ENCODE measurements at regions not wholly inside any gene's neighbourhood (a gene's known extent, or its start where the extent isn't known, plus 50 kb on each side); places are given as distances from the start of the nearest gene placed in this dataset.

- H3K4me3 ChIP-seq (ENCODE audit: control insufficient read depth, low read depth, low read length): no peak overlapping the region
- no peak for DNase-seq (ENCODE audit: low read depth)
- no peak for TF ChIP-seq CTCF (IDR thresholded peaks at IDR 0.05; ENCODE audit: control insufficient read depth, insufficient read depth, low read depth, low read length, missing control alignments)
Measured at GRCh38 chr12:76249501-76249900, 98.7 kb downstream of the BBS10 start.

DNA sequence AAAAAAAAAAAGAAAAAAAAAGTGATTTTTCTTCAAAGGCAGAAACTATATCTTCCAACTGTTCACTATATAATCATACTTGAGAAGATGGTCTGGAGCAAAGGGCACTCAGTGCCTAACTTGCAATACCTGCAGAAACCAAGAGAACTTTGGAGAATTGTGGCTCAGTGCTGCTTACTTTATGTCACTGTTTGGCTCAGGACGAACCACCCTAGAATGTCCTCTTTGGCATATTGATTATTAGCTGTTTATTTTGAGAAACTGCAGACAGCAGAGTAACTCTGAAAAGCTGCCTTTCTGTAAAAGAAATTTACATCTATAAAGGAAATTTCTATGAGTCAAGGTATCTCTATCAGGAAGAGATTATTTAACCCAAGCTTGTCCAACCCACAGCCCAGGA lies 100.2 kb downstream of the BBS10 start:
- no peak for TF ChIP-seq CTCF (IDR thresholded peaks at IDR 0.05; ENCODE audit: control insufficient read depth, insufficient read depth, low read depth, low read length, missing control alignments)
- no peak overlapping the region for H3K4me3 ChIP-seq (ENCODE audit: control insufficient read depth, low read depth, low read length)
- no peak for DNase-seq (ENCODE audit: low read depth)

DNA sequence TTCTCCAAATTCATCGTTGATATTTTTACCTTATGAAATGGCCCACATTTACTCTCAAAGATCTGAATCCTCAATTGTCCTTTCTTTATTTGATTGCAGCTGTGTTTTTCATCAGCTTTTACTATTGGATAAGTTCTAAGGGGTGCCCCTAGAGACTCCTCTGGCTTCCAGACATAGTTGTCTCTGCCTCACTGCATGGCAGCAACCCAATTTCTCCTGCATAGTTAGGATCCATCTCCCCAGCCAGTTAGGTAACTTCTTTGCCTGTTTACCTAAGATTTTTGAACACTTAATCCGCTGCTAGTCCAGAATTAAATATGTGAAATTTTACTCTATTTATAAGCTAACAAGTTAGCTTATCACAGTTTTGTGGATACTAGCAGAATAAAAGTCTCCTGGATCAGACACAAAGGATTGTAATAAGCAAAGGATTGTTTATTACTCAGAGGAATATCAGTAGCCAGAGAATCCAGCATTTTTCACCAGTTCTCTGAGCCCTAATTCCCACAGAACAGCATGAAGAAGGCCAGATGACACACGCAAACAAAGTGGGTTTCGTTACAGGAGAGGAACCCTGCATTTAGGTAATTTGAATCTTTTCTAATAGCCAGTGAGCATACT lies 101.1 kb downstream of the BBS10 start:
- no peak for DNase-seq (ENCODE audit: low read depth)
- no peak overlapping the region for H3K4me3 ChIP-seq (ENCODE audit: control insufficient read depth, low read depth, low read length)
- TF ChIP-seq CTCF (IDR thresholded peaks at IDR 0.05; ENCODE audit: control insufficient read depth, insufficient read depth, low read depth, low read length, missing control alignments): no peak

GRCh38 chr12:76246611-76247010 lies 101.6 kb downstream of the BBS10 start:
- no peak for DNase-seq (ENCODE audit: low read depth)
- no peak overlapping the region for H3K4me3 ChIP-seq (ENCODE audit: control insufficient read depth, low read depth, low read length)
- no peak for TF ChIP-seq CTCF (IDR thresholded peaks at IDR 0.05; ENCODE audit: control insufficient read depth, insufficient read depth, low read depth, low read length, missing control alignments)

DNA sequence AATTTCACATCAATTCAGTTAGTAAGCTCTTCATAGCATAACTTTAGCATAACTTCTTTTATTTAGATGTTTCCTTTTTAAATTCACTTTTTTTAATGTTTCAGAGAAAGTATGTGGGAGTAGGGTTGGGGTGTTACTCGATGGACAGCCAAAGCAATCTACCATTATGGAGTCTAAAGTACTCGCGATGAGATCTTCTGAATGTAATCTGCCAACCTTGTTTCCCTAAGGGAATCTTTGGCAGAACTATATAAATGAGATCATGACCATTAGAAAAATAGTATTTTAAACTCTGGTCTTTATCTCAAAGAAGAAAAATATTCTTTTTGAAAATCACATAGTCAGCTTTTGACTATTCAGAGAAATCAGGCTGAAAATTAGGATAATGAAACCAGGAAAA lies 103.9 kb downstream of the BBS10 start:
- DNase-seq (ENCODE audit: low read depth): no peak
- no peak for TF ChIP-seq CTCF (IDR thresholded peaks at IDR 0.05; ENCODE audit: control insufficient read depth, insufficient read depth, low read depth, low read length, missing control alignments)
- H3K4me3 ChIP-seq (ENCODE audit: control insufficient read depth, low read depth, low read length): no peak overlapping the region

DNA sequence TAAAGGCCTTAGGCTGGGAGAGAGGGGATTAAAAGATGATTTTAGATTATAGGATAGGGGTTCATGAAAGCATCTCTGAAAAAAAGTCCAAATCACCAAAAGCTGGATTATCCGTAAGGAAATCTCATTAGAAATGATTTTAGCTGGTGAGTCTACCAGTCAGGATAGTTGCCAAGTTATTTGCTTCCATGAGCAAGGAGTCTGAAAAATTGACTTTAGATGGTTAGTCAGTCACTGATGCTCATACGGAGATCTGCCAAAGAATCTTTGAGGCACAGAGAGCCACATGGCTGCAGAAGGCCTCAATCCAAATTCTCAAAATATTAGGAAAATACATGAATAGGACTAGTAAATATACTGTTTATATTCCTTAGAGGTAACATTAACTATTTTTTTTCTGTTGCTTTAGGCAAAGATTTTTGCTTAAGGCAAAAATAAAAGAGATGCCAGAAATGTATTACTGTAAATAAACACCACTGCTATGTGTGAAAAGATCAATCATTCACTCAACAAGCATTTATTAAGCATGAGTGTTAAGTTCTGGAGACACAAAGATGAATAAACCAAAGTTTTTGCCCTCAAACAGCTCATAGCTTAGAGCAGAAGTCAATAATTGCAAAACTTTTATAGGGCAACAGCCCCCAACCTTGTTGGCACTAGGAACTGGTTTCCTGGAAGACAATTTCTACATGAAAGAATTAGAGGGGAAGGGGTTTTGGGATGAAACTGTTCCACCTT lies 105.2 kb downstream of the BBS10 start:
- TF ChIP-seq CTCF (IDR thresholded peaks at IDR 0.05; ENCODE audit: control insufficient read depth, insufficient read depth, low read depth, low read length, missing control alignments): no peak
- no peak overlapping the region for H3K4me3 ChIP-seq (ENCODE audit: control insufficient read depth, low read depth, low read length)
- DNase-seq (ENCODE audit: low read depth): peak; percentile 20

All from AG09309 (cell line).